ENCODE measurements at regions not wholly inside any gene's neighbourhood (a gene's known extent, or its start where the extent isn't known, plus 50 kb on each side); places are given as distances from the start of the nearest gene placed in this dataset.

DNA sequence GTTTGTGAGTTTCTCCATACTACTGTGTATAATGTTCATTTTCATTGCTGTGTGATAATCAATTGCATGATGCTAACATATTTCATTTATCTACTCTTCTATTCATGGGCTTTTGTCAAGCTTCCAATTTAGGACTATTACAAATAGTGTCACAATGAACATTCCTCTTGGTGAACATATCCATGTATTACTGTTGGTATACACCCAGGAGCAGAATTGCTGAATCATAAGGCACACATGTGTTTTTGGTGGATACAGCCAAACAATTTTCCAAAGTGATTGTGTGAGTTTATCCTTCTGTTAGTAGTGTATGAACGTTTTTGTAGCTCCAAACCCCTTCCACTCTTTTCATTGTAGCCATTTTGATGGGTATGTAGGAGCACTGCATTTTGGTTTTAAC, 101.6 kb upstream of the COPS8 start:
- no peak overlapping the region for H3K9ac ChIP-seq (ENCODE audit: low read length)
- no peaks in the 10 kb centered on the region for H3K27me3 ChIP-seq (ENCODE audit: control insufficient read depth, insufficient read depth, low read length)
- H3K4me3 ChIP-seq (ENCODE audit: low read length): no peak overlapping the region
- H3K4me1 ChIP-seq (ENCODE audit: control insufficient read depth, insufficient read depth, low read length): no peaks in the 10 kb centered on the region
- H3K36me3 ChIP-seq (ENCODE audit: control insufficient read depth, insufficient read depth, low read length): no peaks in the 10 kb centered on the region
- H3K9me3 ChIP-seq (ENCODE audit: control insufficient read depth, low read length): no peaks in the 10 kb centered on the region

DNA sequence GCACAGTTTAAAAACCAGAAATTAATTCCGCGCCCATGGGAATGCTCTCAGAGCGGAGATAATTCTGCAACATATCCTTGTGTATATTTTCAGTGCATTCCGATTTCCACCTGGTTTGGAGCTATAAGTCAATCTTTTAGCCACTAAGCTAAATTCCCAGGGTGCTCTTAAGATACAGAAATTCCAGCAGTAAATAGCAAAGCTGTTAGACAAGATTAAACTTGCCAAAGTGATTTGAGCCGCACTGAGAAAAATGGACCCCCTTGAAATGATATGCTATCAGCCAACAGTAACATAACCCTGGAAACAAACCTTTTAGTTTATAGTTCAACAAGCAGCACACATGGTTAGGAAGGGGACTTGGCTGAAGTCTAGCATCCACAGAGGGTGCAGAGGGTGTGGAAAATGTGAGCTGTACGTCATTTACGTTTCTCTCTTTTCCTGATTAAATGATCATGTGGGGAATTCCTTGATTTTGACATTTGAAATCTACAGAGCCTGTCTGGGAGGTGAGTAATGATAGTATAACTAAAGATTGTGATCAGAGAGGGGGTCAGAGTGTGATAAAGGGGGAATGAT, 99.8 kb upstream of the COPS8 start:
- Histone ChIP-seq H3K9me3 (ENCODE audit: control insufficient read depth, low read length) (no peaks in the 10 kb centered on the region), H3K27me3 (ENCODE audit: control insufficient read depth, insufficient read depth, low read length) (no peaks in the 10 kb centered on the region), H3K4me1 (ENCODE audit: control insufficient read depth, insufficient read depth, low read length) (no peaks in the 10 kb centered on the region), H3K4me3 (ENCODE audit: low read length) (no peak overlapping the region), H3K36me3 (ENCODE audit: control insufficient read depth, insufficient read depth, low read length) (no peaks in the 10 kb centered on the region), H3K9ac (ENCODE audit: low read length) (no peak overlapping the region)

DNA sequence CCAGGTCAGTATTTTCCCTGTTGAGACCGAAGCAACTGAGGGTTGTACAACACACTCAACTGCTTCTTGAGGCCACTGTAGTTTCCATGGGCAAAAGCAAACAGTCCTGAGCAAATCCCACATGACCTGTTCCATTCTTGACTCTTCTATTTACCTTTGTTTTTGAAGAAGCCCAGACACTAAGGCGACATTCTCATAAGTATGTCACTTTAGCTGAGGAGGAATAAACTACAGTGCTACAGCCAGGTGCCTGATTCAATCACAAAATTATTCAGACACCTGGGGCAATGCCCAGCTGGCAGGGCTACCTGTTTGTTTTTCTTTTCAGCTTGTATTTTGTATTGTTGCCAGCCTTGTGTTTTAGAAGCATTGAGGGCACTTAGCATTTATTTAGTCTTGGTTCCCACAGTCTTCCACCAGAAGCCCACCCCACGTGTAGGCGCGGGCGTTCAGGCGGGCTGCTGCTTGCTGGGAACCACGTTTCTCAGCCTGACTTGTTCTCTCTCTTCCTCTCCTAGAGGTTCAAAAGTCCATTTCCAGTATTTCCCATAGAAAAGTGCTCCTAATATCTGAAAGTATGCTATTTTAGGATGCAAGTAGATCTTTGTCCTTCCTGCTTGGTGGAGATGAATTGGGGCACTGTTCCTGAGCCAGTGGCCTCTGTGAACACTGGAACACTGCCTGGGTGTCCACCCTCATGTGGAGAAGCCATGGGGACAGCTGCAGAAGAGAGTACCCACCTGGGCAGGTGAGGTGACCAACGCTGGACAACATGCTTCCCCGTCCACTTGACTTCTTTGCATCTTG, 99.0 kb upstream of the COPS8 start:
- Histone ChIP-seq H3K27me3 (ENCODE audit: control insufficient read depth, insufficient read depth, low read length) (no peaks in the 10 kb centered on the region), H3K9me3 (ENCODE audit: control insufficient read depth, low read length) (no peaks in the 10 kb centered on the region), H3K36me3 (ENCODE audit: control insufficient read depth, insufficient read depth, low read length) (no peaks in the 10 kb centered on the region), H3K4me3 (ENCODE audit: low read length) (no peak overlapping the region), H3K4me1 (ENCODE audit: control insufficient read depth, insufficient read depth, low read length) (no peaks in the 10 kb centered on the region), H3K9ac (ENCODE audit: low read length) (no peak overlapping the region)

DNA sequence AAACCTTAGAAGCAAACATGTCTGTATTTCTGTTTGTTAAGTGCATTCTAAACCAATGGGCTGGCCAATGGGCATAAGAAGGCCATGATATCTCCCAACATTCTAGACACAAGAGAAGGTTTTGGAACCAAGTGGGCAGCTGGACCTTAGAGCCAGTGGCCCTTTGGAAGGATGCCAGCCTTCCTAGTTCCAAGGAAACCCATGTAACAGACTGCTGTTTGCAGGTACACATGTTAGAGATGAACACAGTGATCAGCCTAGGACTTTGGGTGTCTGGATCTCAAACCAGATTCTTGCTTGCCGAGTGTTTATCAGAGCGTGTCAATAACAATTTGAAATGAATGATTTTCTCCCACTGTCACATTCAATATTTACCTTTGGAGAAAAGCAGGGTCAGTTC, 97.5 kb upstream of the COPS8 start:
- H3K27me3 ChIP-seq (ENCODE audit: control insufficient read depth, insufficient read depth, low read length): no peaks in the 10 kb centered on the region
- H3K9ac ChIP-seq (ENCODE audit: low read length): no peak overlapping the region
- H3K9me3 ChIP-seq (ENCODE audit: control insufficient read depth, low read length): no peaks in the 10 kb centered on the region
- no peaks in the 10 kb centered on the region for H3K36me3 ChIP-seq (ENCODE audit: control insufficient read depth, insufficient read depth, low read length)
- no peak overlapping the region for H3K4me3 ChIP-seq (ENCODE audit: low read length)
- no peaks in the 10 kb centered on the region for H3K4me1 ChIP-seq (ENCODE audit: control insufficient read depth, insufficient read depth, low read length)

DNA sequence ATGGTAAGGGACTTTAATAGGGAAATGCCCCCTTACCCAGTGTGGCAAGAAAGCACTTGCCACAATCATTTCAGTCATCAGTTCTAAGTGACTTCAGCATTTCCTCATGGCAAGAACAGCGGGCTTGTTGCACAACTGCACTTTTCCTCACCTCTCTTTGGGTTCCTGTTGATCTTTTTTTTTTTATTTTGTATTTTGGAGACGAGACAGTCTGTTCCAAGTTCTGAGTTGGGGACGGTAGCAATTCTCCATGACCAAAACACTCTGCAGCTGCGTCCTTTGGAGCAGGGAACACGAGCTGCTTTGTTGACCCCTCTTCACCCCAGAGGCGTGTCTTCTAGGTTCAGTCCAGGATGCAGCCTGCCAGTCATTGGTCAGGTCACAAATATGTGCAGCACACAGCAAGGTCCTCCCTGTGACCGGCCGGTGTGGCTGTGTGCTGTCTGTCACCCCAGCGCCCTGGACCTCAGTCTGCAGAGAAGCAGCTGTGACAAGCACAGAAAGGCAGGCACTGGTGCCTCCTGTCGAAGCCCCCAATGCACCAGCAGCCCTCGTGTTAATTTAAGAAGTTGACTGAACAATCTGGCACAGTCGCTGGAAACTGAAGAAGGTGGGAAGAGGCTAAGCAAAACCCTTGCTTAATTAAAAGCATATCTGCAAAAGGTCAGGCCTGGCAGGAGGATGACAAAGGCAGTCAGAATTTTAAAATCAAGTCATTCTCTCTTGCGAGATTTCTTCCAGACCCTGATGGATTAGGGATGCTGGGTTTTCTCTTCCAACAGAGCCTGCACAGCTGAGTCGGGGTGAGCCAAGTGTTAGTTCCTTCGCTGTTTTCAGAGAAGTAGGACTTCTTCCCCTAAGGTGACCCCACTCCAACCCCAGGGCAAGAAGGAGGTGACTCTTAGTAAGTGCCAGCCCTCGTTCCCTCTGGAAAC, 96.7 kb upstream of the COPS8 start:
- Histone ChIP-seq H3K4me1 (ENCODE audit: control insufficient read depth, insufficient read depth, low read length) (no peaks in the 10 kb centered on the region), H3K9ac (ENCODE audit: low read length) (no peak overlapping the region), H3K4me3 (ENCODE audit: low read length) (no peak overlapping the region), H3K36me3 (ENCODE audit: control insufficient read depth, insufficient read depth, low read length) (no peaks in the 10 kb centered on the region), H3K27me3 (ENCODE audit: control insufficient read depth, insufficient read depth, low read length) (no peaks in the 10 kb centered on the region), H3K9me3 (ENCODE audit: control insufficient read depth, low read length) (no peaks in the 10 kb centered on the region)

DNA sequence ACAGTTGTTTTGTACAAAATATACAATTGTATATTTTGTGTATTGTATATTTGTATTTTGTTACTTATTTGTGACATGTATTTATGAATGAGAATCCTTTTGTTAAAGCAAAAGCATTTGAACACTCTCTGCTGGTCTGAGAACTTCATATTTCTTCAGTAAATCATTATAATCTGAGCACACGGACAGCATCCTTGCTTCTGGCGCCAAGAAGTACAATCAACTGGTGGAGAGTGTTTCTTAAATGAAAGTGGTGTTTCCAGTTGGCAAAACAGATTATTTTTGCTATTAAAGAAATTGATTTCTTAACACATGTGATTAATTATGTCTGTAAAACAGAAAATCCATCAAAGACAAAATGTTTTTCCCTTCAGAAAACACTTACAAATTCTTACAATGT, 95.1 kb upstream of the COPS8 start:
- no peaks in the 10 kb centered on the region for H3K36me3 ChIP-seq (ENCODE audit: control insufficient read depth, insufficient read depth, low read length)
- no peaks in the 10 kb centered on the region for H3K4me1 ChIP-seq (ENCODE audit: control insufficient read depth, insufficient read depth, low read length)
- H3K27me3 ChIP-seq (ENCODE audit: control insufficient read depth, insufficient read depth, low read length): no peaks in the 10 kb centered on the region
- no peaks in the 10 kb centered on the region for H3K9me3 ChIP-seq (ENCODE audit: control insufficient read depth, low read length)
- H3K9ac ChIP-seq (ENCODE audit: low read length): no peak overlapping the region
- H3K4me3 ChIP-seq (ENCODE audit: low read length): no peak overlapping the region

DNA sequence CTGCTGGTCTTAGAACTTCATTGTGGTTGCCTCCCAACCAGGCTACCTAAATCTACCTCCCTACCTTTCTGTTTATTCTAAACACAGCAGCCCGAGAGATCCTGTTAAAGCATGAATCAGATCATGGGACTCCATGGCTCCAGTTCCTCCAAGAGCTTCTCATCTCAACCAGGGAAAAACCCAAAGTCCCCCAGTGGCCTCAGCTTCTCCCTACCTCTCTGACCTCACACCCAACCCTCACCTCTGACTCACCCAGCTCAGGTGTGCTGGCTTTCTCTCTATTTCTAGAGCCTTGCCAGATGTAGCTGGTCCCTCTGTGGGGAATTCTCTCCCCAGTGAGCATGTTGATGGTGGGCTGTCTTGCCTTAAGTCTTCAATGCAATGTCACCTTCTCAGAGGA, 93.8 kb upstream of the COPS8 start:
- H3K9ac ChIP-seq (ENCODE audit: low read length): no peak overlapping the region
- no peaks in the 10 kb centered on the region for H3K36me3 ChIP-seq (ENCODE audit: control insufficient read depth, insufficient read depth, low read length)
- no peak overlapping the region for H3K4me3 ChIP-seq (ENCODE audit: low read length)
- no peaks in the 10 kb centered on the region for H3K9me3 ChIP-seq (ENCODE audit: control insufficient read depth, low read length)
- no peaks in the 10 kb centered on the region for H3K27me3 ChIP-seq (ENCODE audit: control insufficient read depth, insufficient read depth, low read length)
- H3K4me1 ChIP-seq (ENCODE audit: control insufficient read depth, insufficient read depth, low read length): peaks cover 6% of the 10 kb centered on the region

DNA sequence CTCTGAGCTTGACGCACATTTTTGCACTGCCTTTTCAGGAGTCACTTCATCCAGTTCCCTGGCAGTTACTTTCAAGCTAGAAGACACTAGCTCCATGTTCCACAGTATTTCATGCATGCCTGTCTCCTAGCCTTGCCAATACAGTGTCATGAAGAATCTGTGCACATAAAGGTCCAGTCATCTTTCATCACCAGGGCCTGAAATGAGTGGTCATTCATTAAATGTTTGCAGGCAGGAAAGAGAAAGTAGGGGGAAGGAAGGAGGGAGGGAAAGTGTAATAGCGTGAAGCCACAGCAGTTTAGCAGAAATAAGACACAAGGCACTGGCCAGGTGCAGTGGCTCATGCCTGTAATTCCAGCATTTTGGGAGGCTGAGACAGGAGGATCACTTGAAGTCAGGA, 92.4 kb upstream of the COPS8 start:
- no peak overlapping the region for H3K9ac ChIP-seq (ENCODE audit: low read length)
- H3K36me3 ChIP-seq (ENCODE audit: control insufficient read depth, insufficient read depth, low read length): no peaks in the 10 kb centered on the region
- no peaks in the 10 kb centered on the region for H3K9me3 ChIP-seq (ENCODE audit: control insufficient read depth, low read length)
- peaks cover 17% of the 10 kb centered on the region for H3K4me1 ChIP-seq (ENCODE audit: control insufficient read depth, insufficient read depth, low read length)
- no peaks in the 10 kb centered on the region for H3K27me3 ChIP-seq (ENCODE audit: control insufficient read depth, insufficient read depth, low read length)
- no peak overlapping the region for H3K4me3 ChIP-seq (ENCODE audit: low read length)

DNA sequence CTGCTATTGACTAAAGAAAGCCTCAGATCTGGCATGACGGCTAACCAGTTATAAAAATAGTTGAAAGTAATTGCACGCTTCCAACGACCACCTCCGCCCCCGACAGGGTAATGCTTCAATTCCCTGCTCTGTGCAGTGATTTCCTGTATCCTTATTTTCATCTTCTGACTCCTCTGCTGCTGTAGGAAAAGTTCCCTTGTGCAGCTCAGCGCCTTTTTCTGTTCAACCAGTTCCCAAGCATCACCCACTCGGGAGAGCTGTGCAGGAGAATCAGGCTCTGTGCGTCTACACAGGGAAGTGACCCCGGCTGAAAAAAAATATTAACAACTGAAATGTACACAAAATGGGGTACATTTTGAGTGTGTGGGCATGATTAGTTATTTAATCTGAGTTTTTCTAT, 91.3 kb upstream of the COPS8 start:
- no peak overlapping the region for H3K4me3 ChIP-seq (ENCODE audit: low read length)
- H3K4me1 ChIP-seq (ENCODE audit: control insufficient read depth, insufficient read depth, low read length): peaks cover 26% of the 10 kb centered on the region
- no peaks in the 10 kb centered on the region for H3K36me3 ChIP-seq (ENCODE audit: control insufficient read depth, insufficient read depth, low read length)
- no peaks in the 10 kb centered on the region for H3K27me3 ChIP-seq (ENCODE audit: control insufficient read depth, insufficient read depth, low read length)
- H3K9me3 ChIP-seq (ENCODE audit: control insufficient read depth, low read length): no peaks in the 10 kb centered on the region
- no peak overlapping the region for H3K9ac ChIP-seq (ENCODE audit: low read length)

DNA sequence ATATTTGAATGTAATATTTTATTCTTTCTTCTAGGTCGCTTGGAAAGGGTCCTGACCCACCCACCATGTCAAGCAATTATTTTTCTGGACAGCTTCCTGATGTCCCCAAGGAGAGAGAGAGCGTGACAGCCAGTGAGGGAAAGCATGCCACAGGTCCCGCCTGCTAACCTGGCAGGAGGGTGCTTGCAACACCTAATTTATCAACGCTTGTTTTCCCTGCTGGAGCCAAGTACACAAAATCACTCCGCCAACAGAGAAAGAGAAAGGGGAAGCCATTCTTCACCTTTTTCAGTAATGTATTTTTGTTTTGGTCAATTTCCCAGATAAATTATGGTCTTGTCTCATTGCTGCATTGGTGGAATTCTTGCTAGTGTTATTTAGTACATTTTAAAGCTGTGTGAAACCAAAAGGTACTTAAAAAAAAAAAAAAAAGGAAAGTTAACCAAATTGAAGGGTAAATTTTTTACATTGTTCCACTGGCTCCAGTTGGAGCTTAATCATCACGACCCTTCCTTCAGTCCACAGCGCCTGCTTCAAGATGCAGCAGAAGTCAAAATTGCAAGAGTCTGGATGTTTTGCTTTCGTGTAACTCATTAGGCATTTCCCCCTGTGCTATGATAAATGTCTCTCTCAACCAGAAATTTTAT, 88.5 kb upstream of the COPS8 start:
- H3K9ac ChIP-seq (ENCODE audit: low read length): no peak overlapping the region
- H3K27me3 ChIP-seq (ENCODE audit: control insufficient read depth, insufficient read depth, low read length): no peaks in the 10 kb centered on the region
- H3K36me3 ChIP-seq (ENCODE audit: control insufficient read depth, insufficient read depth, low read length): no peaks in the 10 kb centered on the region
- H3K4me1 ChIP-seq (ENCODE audit: control insufficient read depth, insufficient read depth, low read length): peaks cover 26% of the 10 kb centered on the region
- H3K4me3 ChIP-seq (ENCODE audit: low read length): no peak overlapping the region
- no peaks in the 10 kb centered on the region for H3K9me3 ChIP-seq (ENCODE audit: control insufficient read depth, low read length)

DNA sequence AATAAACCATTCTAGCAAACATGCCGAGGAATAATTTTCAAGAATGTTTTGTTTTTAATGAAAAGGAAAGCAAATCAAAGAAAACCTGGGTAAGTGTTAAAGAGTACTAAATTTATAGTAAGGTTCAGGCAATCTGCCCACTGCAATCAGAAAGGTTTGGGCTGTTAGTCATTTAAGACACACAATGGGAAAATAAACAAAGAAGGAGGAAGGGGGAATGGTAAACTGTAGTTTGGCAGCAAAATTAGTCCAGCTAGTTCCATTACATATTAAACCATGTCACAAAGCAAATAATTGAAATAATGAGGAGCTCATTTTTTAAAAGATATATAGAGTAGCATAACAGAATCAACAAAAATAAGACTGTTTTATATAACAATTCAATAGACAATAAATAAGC, 87.5 kb upstream of the COPS8 start:
- Histone ChIP-seq H3K36me3 (ENCODE audit: control insufficient read depth, insufficient read depth, low read length) (no peaks in the 10 kb centered on the region), H3K9ac (ENCODE audit: low read length) (no peak overlapping the region), H3K4me3 (ENCODE audit: low read length) (no peak overlapping the region), H3K27me3 (ENCODE audit: control insufficient read depth, insufficient read depth, low read length) (no peaks in the 10 kb centered on the region), H3K4me1 (ENCODE audit: control insufficient read depth, insufficient read depth, low read length) (peaks cover 26% of the 10 kb centered on the region), H3K9me3 (ENCODE audit: control insufficient read depth, low read length) (no peaks in the 10 kb centered on the region)

DNA sequence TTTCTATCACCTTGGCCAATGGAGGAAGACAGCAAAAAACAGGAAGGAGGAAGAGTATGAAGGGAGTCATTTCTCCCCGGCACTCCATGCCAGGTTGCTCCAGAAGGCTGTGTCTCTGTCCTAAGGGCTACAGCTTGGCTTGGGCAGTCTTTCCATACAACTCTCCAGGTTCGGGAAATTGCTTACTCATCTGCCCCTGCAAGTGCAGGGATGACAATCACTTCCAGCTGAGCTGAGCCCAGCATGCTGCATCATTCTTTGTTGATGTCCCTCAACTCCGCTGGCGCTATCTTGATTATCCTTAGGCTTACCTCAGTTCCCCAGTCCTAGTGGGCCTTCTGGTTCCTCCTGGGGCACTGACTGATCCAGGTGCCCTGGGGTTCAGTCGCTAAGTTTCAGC, 86.9 kb upstream of the COPS8 start:
- Histone ChIP-seq H3K27me3 (ENCODE audit: control insufficient read depth, insufficient read depth, low read length) (no peaks in the 10 kb centered on the region), H3K9ac (ENCODE audit: low read length) (no peak overlapping the region), H3K36me3 (ENCODE audit: control insufficient read depth, insufficient read depth, low read length) (no peaks in the 10 kb centered on the region), H3K9me3 (ENCODE audit: control insufficient read depth, low read length) (no peaks in the 10 kb centered on the region), H3K4me3 (ENCODE audit: low read length) (no peak overlapping the region), H3K4me1 (ENCODE audit: control insufficient read depth, insufficient read depth, low read length) (peaks cover 26% of the 10 kb centered on the region)

Data from mucosa of stomach (tissue), 1 donor.